ENCODE measurements at regions not wholly inside any gene's neighbourhood (a gene's known extent, or its start where the extent isn't known, plus 50 kb on each side); places are given as distances from the start of the nearest gene placed in this dataset.

DNA sequence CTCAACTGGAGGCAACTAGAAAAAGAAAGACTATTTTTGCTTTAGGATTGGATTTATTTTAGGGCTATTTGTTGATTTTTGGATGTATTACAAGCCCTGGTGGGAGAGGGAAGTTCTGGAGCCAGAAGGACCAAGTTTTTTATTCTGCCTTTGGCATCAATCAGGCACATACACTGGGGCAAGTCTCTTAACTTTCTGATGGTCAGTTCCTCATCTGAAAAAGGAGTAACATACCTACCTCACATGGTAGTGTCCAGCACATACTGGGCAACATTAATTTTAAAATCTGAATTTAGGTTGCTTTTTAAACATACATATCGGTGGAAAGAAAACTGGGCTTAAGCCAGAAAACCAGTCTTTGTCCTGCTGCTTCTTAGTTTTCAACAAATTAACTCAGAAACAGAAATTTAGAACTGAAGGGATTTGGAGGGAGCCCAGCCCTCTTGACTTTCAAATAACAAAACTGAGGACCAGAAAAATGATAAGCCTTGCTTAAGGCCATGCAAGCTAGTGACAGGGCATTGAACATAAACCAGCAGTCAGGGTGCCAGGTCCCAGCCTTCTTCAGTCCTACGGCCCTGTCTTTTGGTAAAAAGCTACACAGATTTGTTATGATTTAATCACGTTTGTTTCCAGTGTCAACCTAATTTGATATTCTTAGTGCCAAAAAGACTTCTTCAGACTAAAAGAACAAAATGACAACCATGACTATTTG lies 90.2 kb upstream of the SLC38A2 start:
- no peak for DNase-seq

DNA sequence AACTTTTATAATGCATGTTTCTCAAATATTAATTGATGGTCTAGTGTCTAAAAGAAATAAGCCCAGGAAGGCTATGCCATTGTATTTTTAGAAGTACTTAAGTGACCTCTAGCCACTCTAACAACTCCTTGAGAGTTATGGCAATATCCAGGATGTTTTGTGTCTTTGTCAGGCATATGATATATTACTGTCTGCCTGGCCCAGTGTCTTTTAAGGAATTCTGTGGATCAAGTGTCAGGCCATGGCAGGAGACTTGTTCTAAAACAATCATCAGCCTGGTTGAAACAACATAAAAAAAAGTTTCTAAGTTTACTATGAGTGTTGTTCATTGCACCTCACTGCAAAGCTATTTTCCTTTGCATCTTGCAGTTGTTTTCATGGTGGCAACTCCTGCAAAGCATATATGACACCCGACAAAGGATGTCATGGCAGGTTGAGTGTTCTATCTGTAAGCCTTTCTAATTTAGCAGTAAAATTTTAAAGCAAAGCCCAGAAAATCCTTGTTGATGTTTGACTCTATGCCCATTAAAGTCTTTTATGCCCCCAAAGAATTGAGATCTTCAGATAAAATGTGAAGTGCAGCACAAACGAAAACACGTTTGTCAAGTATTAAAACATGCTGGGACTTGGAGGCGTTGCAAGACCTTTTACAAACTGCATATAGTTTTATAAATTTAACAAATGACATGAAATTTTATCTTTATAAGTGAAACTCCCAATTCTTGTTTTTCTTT lies 89.5 kb upstream of the SLC38A2 start:
- no peak for DNase-seq

DNA sequence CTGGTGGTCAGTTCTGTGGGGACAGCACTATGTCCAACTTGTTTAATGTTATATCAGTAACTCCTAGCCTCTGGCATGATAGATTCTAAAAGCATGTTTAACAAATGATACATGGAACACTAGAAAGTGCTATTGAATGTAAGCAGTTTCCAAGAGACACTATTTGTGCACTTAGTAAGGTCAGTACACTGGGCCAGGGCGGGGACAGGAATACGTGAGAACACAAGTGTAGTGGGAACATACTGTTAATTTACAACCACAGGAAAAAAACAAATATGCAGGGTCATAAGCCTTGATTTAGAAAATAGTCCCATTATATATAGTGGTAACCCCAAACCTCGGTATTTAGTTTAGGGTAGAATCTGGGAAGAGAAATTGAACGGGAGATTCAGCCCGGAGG lies 88.9 kb upstream of the SLC38A2 start:
- no peak for DNase-seq

DNA sequence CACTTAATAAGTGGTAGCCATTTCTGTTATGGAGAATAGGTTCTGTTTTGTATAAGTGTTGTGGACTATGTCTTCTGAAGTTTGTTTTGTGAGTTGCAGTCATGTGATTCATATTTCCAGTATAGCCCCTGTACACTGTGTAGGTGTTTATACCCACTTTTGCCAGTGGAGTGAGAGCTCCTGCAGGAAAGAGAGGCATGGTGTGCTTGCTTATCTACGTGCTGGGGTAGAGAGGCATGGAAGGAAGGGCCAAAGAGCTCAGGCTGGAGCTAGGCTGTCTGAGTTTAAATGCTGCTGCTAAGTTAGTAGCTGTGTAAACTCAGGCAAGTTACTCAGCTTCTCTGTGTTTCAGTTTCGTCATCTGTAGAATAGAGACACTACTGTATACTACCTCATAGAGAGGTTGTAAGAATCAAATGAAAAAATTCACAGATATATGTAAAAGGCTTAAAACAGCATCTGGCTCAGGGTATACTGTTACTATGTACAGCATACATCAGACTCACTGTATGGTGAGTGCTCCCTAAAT lies 88.2 kb upstream of the SLC38A2 start:
- no peak for DNase-seq

DNA sequence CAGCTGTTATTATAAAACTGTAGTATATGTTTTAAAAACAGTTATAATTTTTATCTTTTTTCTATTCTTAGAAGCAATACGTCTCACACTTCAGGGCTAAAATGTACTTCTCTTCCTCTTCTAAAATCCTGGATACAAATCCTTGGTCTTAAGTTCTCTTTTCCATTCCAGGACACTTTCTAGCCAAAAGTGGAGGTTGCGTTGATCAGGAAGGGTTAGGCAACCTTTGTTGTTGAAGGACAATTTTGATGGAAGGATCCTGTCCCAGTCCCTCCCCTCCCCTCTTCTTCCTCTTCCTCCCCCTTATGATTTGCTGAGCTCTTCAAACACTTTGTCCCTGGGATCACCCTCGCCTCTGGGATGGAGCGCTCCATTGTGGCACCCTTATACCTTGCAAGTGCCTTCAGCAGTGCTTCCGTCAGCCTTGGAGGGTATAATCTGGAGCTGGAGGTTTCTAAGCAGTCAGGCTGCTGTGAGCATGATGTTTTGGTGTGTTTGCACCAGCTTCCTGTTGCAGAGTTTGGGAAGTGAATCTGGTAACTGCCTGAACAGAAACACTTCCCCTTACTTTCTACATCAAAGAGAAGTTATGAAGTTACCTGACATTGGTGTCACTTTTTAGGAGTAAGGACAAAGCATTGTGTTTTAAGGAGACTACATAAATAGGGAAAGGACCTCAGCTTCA lies 87.4 kb upstream of the SLC38A2 start:
- DNase-seq = no peak

DNA sequence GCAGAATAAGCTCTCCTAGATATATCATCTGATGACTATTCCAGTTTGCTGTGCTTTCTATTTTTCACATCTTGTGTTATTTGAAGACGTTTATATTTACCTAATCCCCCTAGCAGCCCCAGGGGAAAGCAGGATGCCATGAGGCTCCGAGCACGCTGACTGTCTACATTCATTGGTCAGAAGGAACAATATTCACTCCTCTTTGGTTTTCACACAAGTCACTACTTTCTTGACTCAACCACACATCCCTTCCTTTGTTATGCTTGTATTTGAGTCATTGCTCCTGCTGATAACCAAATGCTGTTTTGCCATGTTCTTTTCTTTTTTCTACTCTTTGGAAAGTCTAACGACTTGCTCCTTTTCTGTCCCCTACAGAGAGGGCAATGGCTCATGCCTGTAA lies 86.5 kb upstream of the SLC38A2 start:
- no peak for DNase-seq

DNA sequence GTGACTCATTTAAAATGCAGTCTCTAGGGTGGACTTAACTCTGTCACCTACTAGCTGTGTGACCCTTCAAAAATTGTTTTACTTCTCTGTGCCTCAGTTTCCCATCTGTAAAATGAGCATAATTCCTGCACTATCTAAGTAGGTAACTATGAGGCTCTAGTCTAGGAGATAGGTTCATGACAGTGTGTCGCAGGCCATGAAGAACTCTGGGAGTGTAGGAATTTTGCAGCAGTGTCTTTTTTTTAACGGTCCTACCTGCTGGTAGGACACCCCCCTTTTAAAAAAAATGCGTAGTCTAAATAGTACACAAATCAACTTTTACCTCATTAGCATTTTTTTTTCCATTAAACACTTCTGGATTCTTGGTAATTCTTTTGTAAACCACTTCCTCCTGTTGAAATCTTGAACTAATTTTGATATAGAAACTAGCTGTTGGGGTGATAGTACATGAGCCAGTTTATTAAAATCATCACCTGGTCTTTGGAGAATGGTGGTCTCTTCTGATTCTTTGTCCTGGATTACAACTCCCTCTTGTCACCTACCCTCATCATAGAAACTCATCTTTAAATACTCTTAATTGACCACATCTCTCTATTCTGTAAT lies 86.0 kb upstream of the SLC38A2 start:
- no peak for DNase-seq

DNA sequence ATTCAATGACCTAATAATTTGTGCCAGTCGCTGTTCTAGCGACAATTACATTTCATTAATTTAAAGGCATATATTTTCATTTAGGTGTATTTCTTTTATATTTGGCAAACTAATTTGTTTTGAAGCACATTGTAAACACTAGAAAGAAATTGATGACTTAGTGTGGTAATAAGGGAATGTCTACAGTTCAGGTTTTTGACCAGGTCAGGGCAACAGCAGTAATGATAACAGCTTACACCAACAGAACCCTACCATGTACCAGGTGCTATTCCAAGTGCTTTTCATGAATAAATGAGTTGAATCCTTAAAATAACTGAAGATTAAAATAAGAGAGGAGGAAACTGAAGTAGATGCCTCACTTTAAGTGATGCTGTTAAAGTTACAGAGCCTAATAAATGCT lies 85.4 kb upstream of the SLC38A2 start:
- no peak for DNase-seq

DNA sequence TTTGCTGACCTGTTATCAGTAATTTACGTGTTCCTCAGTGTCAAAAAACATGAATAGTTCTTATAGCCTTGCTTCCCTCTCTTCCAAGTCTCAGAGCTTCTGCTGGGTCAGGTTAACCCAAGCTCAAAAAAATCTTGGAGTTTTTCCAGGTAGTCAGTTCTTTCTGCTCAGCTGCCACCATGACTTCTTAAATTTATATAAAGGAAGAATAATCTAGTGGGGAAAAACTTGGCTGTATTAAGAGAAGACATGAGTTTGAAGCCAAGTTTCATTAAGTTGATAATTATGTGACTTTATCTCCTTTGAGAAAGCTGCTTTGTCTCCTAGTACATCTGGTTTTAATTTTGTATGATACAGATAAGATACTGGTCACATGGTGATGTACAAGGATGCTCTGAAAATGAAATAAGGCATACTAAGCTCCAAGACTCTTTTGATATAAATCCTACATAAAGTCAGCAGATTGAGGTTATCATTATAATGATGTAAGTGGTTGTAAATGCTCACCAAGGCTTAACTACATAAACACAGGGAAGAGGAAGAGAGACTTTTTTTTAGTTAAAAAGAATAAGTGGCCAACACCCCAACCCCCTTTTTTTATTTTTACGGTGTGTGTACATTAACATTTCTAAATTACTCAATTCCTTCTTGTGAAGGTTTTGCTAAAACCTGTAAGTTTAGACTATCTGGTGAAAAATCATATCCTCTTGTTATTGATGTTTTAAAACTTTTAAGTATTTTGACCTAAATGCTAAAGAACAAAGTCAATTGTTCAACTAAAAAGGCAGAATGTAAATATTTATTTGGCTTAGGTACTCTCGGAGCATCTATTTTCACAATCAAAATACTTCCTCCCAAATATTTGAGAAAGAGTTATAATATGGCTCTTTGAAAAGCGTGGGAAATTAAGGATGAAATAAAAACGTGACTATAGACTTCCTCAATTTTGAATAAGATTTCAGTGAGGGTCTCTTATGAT lies 84.1 kb upstream of the SLC38A2 start:
- no peak for DNase-seq

DNA sequence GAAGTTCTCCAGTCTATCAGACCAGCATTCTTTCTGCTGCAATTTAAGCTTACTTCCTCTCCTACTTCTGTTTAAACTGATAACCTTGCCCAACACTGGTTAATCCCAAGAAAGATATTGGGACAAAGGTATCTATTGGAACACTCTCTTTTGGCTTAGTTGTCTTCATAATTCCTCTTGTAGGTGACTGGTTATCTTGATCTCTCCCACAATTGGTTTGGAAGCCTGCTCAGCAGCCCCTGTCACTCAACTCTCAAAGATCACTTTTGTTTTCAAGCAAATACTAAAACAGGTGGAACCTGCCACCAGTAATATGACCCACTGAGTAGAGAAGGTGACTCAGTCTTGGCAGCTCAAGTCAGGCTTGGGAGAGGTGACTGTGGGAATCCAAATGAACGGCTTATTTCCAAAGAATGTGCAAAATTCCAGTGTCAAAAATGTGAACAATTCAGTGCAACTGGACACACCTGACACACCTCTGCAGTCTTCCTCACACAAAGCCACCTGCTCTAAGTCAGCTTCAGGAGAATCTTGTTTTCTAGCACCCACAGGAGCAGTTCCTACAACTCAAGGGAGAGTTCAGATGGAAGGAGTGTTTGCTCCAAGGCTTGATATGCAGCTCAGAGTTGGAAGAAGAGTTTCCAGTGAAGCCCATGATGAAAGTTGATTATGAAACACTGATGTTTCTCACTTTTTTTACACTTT lies 83.2 kb upstream of the SLC38A2 start:
- no peak for DNase-seq

DNA sequence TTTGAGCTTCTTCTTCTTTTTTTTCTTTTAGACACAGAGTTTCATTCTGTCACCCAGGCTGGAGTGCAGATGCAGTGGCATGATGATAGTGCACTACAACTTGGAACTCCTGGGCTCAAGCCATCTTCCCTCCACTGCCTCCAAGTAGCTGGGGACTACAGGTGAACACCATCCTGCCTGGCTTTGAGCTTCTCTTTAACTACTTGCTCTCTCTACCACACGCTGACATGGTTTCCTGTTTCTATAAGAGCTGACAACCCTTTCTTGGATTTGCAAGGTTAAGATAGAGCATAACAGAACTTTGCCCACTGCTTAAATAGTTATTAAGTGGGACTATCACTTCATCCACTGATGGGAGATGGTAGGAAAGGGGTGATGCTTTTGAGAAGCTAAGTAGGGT lies 82.4 kb upstream of the SLC38A2 start:
- DNase-seq = no peak

DNA sequence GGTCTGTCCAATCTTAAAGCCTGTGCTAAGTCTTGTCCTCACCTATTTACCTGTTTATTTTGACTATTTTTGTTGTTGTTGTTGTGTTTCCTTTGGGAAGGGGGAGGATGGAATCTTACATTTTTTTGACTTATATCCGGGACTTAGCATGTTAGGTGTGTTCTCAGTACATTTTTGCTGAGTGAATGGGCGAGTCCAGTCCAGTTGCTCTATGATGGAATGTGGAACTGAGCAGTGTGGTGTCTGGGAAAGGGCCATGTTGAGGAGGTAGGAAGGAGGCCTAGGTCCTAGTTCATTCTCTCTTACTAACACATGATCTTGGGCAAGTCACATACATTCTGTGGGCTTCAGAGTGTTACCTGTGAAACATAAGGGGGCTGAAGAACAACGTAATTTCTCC lies 80.9 kb upstream of the SLC38A2 start:
- DNase-seq = no peak

DNA sequence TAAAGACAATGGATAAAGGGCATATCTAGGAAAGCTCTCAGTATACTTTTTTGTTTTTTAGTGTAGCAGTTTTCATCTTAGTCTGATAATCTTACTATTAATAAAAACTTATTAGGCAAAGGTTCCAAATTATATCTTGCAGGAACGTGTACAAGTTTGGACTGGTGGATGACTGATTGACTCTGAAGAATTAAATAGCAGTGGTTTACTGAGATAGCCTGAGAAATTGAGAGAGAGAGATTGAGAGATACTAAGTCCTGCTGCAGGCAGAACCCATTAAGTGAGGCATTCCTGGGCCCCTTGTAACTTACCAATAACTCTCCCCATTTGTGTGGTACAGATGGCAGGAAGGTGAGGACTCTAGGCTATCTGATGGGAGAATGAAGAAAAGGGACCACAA lies 80.2 kb upstream of the SLC38A2 start:
- no peak for DNase-seq

DNA sequence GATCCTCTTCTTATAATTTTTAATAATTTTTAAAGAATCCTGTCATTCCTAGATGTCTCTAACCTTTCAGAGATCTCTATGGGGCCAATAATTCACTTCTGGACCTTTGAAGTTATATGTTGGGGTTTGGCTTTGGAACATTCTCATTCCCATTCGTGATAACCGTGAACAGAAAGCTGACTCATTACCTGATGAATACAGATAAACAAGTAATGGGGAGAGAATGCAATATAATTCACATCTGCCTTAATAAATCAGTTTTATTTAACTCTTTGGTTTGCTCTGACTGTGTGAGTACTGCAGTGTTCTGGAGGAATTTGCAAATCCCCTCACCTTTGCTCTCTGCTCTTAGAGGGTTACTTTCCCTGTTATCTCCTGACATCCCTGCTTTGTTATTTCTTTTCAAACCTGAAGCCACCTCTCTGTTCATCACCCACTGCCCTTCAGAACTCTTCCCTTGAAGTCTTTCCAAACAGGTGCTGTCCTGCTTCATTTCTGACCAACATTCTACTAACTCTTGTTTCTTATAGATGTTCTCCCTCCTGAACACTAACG lies 79.6 kb upstream of the SLC38A2 start:
- DNase-seq = no peak

DNA sequence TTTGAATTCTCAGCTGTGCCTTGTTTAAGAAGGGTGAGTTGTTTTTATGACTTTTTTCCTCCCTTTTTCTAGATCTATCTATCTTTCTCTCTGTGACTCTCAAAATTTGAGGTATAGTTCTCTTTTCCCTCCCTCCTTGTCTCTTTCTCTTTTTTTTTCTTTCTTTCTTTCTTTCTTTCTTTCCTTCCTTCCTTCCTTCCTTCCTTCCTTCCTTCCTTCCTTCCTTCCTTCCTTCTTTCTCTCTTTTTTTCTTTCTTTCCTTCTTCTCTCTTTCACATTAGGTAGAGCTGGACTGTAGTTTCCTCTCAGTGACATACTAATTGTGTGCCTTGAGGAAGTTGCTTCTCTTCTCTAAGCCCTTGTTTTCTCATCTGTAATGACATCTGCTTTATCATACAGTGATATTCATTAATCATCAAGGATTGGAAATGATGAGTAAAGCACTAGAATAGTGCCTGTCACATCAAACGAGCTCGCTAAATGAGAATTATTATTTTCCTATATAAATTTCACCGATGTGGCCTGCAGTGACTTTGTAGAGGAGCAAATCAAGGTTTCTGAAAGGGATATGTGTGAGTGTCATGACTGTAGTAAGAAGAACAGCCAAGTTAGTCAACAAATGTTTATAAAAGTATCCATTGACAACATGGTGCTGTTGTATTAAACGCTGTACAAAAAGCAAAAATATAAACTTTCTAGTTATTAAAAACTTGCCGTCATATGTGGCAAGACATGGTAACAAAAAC lies 78.9 kb upstream of the SLC38A2 start:
- DNase-seq = no peak

DNA sequence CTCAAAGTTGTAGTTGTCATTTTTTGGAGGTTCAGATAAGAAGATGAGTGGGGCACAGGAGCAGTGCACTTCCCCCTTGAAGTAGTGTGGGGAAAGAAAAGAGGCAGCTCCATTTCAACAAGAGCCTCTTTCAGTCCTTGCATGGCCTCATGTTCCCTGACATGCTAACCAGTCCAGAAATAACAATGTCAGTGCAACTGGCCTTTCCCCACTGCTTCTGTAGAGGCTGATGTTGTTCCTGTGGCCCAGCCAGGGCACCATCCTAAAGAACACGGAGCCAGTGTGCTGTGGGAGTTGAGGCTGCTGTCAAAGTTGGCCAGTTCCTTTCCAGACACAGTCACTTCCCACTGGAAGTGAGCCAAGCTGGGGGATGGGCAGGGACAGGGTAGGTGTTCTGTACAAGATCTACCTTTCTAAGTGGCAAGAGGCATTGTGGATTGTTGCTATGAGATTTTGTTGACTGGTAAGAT lies 77.7 kb upstream of the SLC38A2 start:
- DNase-seq = peak; percentile 52

DNA sequence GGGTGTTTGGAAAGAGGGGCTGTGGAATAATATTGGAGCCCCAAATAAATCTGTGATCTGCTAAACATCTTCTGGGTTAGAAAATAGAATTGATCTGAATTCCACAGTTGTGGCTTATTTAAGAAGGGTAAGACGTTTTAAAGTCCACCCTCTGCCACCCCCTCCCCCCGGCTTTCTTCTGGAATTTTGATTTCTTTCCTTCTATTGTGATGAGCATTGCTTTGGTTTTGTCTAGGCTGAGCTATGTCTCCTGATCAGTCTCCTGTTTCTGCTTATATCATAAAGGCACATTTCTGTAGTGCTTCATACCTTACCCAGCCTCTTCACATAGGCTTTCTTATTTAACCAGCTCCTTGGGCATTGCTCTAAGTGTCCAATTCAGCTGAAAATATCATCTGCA lies 77.3 kb upstream of the SLC38A2 start:
- DNase-seq = no peak

DNA sequence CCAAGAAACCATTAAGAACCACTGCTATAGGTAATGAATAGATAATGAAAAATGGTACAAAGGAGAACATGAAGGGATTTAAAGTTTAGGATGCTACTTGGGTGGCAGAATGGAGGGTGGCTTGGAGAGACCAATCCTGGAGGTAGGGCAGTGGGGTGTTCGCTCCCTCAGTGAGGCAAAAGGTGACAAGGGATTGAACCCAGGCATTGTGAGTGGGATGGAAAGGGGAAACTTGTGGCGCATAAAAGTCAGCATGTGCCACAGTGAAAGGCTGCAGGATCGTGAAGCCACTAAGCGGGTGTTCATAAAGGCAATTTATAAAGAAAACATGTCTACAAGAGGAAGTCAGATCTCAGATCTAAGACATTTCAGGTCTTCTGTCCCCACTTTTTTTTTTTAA lies 76.7 kb upstream of the SLC38A2 start:
- no peak for DNase-seq

DNA sequence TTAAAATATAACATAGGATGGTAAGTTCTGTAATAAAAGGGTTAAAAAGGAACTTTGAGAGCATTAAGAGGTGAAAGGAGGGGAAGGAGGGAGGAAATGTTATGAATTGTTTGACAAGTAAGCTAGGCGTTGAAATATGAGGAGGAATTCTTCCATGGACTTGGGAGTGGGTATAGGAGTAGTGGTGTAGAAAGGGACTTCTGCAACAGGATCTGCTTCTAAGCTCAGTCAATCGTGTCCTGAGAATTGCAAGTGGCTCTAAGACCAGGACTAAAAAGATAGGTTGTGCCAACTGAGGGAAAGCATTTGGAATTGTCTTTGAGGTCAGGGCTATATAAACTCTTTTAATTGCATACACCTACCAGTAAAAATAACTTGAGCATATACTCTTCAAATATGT lies 74.1 kb upstream of the SLC38A2 start:
- DNase-seq = peak; percentile 9

DNA sequence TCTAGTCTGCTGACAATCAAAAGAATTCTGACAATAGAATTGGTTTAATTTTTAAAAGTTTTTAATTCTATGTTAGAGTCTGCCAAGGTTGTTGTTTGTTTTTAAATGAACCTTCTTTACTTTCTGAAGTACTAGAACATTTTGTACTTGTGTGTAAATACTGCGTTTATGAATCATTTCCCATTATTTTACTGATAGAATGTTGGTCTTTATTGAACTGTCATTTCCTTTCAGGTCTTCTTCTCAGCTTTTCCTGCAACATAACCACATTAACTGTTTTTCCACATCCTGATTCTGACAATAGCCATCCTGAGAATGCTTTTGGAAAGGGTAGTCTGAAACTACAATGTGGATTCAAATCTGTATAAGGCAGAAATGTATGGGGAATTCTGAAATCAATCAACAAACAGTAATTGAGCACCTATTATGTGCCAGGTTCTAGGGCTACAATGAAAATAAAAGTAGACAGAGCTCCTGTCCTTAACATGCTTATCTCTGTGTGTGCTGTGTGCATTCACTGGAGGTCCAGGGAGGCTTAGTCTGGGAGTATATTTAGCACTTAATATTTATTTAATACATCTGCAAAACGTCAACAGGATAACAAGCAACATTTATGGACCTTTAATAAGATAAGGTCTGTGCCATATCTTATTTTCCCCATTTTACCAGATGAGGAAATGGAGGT lies 73.1 kb upstream of the SLC38A2 start:
- DNase-seq = no peak
